Spleen (tissue), 7 donors: ENCODE measurements at regions not wholly inside any gene's neighbourhood (a gene's known extent, or its start where the extent isn't known, plus 50 kb on each side); places are given as distances from the start of the nearest gene placed in this dataset.

Experiments used
- CTCF ChIP-seq, 11 experiments: fragments of 200-600 bp in 7 of 11; fragments of 450-650 bp in 4 of 11; sonication (generic) in 4 of 11; IDR thresholded peaks in 8 of 11; conservative IDR thresholded peaks in 3 of 11; 1 replicate in 7 of 11; 2 replicates in 4 of 11; pipeline versions ENCODE4 v1.4.0 to v1.8.0; 2016 to 2021; ENCODE audit warnings: antibody characterized with exemption in 11 of 11, inconsistent platforms in 4 of 11, mild to moderate bottlenecking in 1 of 11
- POLR2AphosphoS5 ChIP-seq, 3 donors: sonication (generic); formaldehyde crosslinking; IDR thresholded peaks; one replicate each; pipeline ENCODE4 v1.5.1; 2017; ENCODE audit warnings: antibody characterized with exemption in 3 of 3
- donor health status: DM: no; HTN: no; CAD: no; lungs with moderate emphysema.
- donor health status: DM: no; HTN: no; CAD: no.
- donor health status: DM: no; HTN: no; CAD: no.

- TF ChIP-seq CTCF (IDR thresholded peaks at IDR 0.05 in 8 of 11, conservative IDR thresholded peaks at IDR 0.05 in 3 of 11) (no peak), POLR2AphosphoS5 (IDR thresholded peaks at IDR 0.05) (no peak)
These were observed 1352.9 kb downstream of the NCAM2 start for GRCh38 chr21:22351076-22351475.
